NB4 (cell line): ENCODE measurements at regions not wholly inside any gene's neighbourhood (a gene's known extent, or its start where the extent isn't known, plus 50 kb on each side); places are given as distances from the start of the nearest gene placed in this dataset.

ENCODE experiments used
- DNase-seq: peaks from one replicate; pipeline ENCODE4 v3.0.0; 2010; ENCODE audit warnings: low read depth
- H3K4me3 ChIP-seq: one replicate; pipeline ENCODE4 v1.5.1; 2011; ENCODE audit warnings: mild to moderate bottlenecking, low read depth, low read length, moderate library complexity
- MYC ChIP-seq: IDR thresholded peaks from 2 replicates; pipeline ENCODE4 v1.6.1; 2011; ENCODE audit warnings: low read depth, low read length
- POLR2A ChIP-seq: IDR thresholded peaks from 2 replicates; pipeline ENCODE4 v1.6.1; 2011; ENCODE audit warnings: mild to moderate bottlenecking; ENCODE audit not compliant: insufficient read length; ENCODE audit errors: extremely low read depth
- TF ChIP-seq, protein P1 (sequence below): IDR thresholded peaks from one replicate; pipeline ENCODE4 v1.5.1; 2012; ENCODE audit warnings: low read depth, low read length
- TF ChIP-seq, protein P2 (sequence below): IDR thresholded peaks from 2 replicates; pipeline ENCODE4 v1.6.1; 2011; ENCODE audit warnings: low read depth, low read length

DNA sequence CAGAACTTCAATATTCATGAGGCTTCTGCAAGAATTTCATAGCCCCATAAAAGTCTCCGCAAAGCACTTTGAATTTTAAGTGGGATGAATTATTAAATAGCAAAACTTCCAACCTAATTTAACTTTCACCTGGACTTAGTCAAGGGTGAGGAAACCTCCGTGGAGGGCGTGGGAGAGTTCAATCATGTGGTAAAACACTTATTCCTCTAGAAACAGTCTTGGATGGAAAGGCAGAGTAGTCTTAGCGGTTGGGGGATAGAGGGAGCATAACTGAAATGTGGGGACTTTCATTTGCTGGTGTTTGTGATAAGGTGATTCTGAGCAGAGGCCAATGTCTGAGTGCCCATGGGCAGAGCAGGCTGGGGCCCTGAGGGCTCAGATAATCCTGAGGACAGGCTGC is 241.9 kb downstream of the IRX1 start:
- TF ChIP-seq, protein P1, sequence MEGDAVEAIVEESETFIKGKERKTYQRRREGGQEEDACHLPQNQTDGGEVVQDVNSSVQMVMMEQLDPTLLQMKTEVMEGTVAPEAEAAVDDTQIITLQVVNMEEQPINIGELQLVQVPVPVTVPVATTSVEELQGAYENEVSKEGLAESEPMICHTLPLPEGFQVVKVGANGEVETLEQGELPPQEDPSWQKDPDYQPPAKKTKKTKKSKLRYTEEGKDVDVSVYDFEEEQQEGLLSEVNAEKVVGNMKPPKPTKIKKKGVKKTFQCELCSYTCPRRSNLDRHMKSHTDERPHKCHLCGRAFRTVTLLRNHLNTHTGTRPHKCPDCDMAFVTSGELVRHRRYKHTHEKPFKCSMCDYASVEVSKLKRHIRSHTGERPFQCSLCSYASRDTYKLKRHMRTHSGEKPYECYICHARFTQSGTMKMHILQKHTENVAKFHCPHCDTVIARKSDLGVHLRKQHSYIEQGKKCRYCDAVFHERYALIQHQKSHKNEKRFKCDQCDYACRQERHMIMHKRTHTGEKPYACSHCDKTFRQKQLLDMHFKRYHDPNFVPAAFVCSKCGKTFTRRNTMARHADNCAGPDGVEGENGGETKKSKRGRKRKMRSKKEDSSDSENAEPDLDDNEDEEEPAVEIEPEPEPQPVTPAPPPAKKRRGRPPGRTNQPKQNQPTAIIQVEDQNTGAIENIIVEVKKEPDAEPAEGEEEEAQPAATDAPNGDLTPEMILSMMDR: no peak
- TF ChIP-seq, protein P2, sequence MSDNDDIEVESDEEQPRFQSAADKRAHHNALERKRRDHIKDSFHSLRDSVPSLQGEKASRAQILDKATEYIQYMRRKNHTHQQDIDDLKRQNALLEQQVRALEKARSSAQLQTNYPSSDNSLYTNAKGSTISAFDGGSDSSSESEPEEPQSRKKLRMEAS: no peak
- TF ChIP-seq MYC (no peak), POLR2A (no peak)
- H3K4me3 ChIP-seq: no peak overlapping the region
- DNase-seq: no peak

DNA sequence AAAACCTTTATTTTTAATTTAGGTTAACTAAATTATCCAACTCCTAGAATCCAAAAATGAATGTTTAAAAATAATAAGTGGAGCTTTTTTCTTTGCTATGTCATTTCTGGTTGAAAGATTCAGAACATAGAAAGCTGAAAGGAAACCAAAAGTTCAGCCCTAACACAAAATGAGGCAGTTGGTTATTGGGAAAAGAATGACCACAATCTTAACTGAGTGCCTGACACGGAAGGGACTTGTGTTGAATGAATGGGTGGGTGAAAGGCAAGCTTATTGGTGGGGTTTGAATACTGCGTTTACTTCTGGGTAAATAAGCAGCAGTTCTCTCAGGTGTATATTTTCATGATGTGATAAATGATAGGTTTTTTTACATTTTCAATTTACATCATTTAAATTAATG is 243.5 kb downstream of the IRX1 start:
- TF ChIP-seq MYC: no peak
- TF ChIP-seq, protein P1: no peak
- no peak for TF ChIP-seq POLR2A
- TF ChIP-seq, protein P2: no peak

DNA sequence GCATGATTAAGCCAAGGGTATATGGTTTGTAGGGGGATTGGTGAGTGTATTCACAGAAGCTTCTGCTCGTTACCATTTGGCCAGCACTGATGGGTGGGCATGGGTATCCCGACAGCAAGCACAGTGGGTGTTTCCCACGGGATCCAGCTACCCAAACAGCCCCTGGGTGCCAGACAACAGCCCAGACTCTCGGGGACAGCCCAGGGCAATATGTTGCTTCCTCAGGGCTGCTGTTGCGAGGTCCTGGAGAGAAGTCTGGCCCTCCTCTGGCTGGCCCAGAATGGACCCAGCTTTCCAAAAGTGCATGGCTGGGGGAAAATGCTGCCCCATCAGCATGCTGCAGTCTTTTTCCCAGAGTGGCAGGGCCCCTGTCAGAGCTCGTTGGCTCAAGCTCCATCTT is 247.0 kb downstream of the IRX1 start:
- TF ChIP-seq POLR2A (no peak), MYC (no peak)
- TF ChIP-seq, protein P2: no peak
- TF ChIP-seq, protein P1: no peak
- H3K4me3 ChIP-seq: no peak overlapping the region
- DNase-seq: no peak

More for the DNA sequence above, 243.5 kb downstream of the IRX1 start:
- no peak for DNase-seq
- H3K4me3 ChIP-seq: no peak overlapping the region

DNA sequence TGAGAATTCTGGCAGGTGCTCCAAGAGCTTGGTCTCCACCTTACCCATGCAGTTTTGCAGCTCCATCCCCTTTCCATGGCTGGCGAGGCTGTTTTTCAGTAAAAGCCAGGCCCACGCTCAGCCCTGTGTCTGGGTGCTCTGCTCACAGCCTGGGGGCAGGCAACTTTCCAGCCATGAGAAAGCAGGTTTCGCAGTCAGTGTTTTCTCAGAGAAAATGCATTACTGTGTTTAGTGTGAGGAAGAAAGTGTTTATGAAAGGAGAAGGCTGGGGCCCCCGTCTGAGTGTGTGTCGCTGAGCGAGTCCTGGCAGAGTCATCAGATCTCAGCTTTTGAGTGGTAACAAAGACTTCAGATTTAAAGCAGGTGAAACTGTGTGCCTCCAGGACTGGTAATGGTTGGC is 248.1 kb downstream of the IRX1 start:
- H3K4me3 ChIP-seq: no peak overlapping the region
- no peak for DNase-seq
- TF ChIP-seq MYC (no peak), POLR2A (no peak)
- TF ChIP-seq, protein P2: no peak
- TF ChIP-seq, protein P1: no peak

- DNase-seq: no peak
- TF ChIP-seq, protein P2: no peak
- no peak for TF ChIP-seq POLR2A
- no peak for TF ChIP-seq MYC
Observed at GRCh38 chr5:3844266-3844665, 248.6 kb downstream of the IRX1 start.

DNA sequence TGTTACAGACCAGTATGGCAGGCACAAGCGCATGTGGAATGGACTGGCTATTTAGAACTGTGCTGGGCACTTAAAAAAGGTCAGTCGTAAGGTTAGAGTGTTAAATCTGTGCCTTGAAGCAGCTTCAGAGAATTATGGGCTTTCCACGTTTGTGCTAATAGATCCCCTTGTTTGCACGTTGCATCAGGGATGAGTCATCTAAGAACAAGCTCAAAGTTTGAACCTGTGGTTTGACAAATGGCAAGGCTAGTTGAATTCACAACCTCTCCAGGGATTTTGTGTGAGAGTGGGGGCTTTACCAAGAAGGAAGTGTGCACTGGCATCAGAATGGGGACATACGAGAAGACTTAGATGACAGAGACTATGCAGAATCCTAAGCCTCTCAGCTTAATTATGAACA is 249.6 kb downstream of the IRX1 start:
- no peak overlapping the region for H3K4me3 ChIP-seq
- DNase-seq: peak; percentile 58
- TF ChIP-seq, protein P2: peak; percentile 12; the same call in 1 of the 2 replicates
- TF ChIP-seq MYC: no peak; the same call in 1 of the 2 replicates

More at GRCh38 chr5:3844266-3844665, 248.6 kb downstream of the IRX1 start:
- H3K4me3 ChIP-seq: no peak overlapping the region

GRCh38 chr5:3852161-3852916 is 256.7 kb downstream of the IRX1 start:
- no peak overlapping the region for H3K4me3 ChIP-seq
- no peak for TF ChIP-seq MYC
- TF ChIP-seq, protein P2: no peak
- TF ChIP-seq, protein P1: no peak
- TF ChIP-seq POLR2A: no peak
- DNase-seq: no peak
